Right atrium auricular region (tissue), 2 donors: ENCODE measurements at regions not wholly inside any gene's neighbourhood (a gene's known extent, or its start where the extent isn't known, plus 50 kb on each side); places are given as distances from the start of the nearest gene placed in this dataset.

Experiments used
- DNase-seq: peaks from one replicate; pipeline ENCODE4 v3.0.0-alpha.2; 2019; ENCODE audit warnings: low spot score
- H3K27ac ChIP-seq, 2 donors: fragments of 200-600 bp; sonication (generic); 1 replicate in 1 of 2; 2 replicates in 1 of 2; pipeline ENCODE4 v1.5.1; 2016 to 2019
- H3K27me3 ChIP-seq, 2 donors: fragments of 200-600 bp; sonication (generic); one replicate each; pipeline versions ENCODE4 v1.5.1 to v1.6.0; 2017 to 2019
- H3K36me3 ChIP-seq: fragments of 200-600 bp; sonication (generic); one replicate; pipeline ENCODE4 v1.5.1; 2016
- H3K4me1 ChIP-seq, 2 donors: fragments of 200-600 bp; sonication (generic); one replicate each; pipeline versions ENCODE4 v1.5.1 to v1.6.0; 2017 to 2019
- H3K4me3 ChIP-seq, 2 donors: fragments of 200-600 bp; sonication (generic); 1 replicate in 1 of 2; 2 replicates in 1 of 2; pipeline ENCODE4 v1.5.1; 2017 to 2019; ENCODE audit warnings: mild to moderate bottlenecking in 1 of 2, moderate library complexity in 1 of 2
- H3K9me3 ChIP-seq, 2 donors: fragments of 200-600 bp; sonication (generic); one replicate each; pipeline ENCODE4 v1.5.1; 2019
- TF ChIP-seq, protein P1 (sequence below), 2 donors: fragments of 200-600 bp; sonication (generic); IDR thresholded peaks; one replicate each; pipeline ENCODE4 v1.5.1; 2019; ENCODE audit warnings: antibody characterized with exemption in 2 of 2

DNA sequence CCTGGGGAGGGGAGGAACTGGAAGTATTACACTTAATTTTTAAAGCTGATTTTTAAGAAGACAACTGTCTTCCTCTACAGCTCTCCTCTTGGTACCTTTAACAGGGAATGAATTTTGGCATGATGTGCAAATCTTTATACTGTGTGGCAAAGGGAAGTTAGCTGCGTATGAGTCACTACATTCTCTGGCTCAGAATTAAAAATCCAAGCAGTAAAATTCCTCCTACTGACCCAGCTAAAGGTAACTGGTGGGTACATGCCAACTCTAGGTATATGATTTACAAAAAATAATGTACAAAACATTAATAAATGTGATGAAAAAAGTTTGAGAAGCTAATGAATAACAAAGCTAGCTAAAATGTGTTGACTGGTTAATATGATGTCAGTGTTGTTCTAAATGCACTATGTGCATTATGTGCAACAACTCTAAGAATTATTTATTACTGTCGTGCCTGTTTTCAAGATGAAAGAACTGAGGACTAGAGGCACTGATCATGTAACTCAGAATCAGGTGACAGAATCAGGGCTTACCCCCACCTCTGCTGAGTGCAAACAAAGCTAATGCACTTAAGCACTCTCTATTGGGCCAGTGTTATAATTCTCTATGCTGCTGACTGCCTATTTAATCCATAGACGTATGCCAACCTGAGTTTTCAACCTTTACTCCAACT lies 194.7 kb upstream of the CADPS start:
- Histone ChIP-seq H3K4me1 (no peaks in the 10 kb centered on the region), H3K36me3 (no peaks in the 10 kb centered on the region), H3K27me3 (no peaks in the 10 kb centered on the region), H3K27ac (no peak overlapping the region), H3K9me3 (no peaks in the 10 kb centered on the region), H3K4me3 (no peak overlapping the region)
- TF ChIP-seq, protein P1, sequence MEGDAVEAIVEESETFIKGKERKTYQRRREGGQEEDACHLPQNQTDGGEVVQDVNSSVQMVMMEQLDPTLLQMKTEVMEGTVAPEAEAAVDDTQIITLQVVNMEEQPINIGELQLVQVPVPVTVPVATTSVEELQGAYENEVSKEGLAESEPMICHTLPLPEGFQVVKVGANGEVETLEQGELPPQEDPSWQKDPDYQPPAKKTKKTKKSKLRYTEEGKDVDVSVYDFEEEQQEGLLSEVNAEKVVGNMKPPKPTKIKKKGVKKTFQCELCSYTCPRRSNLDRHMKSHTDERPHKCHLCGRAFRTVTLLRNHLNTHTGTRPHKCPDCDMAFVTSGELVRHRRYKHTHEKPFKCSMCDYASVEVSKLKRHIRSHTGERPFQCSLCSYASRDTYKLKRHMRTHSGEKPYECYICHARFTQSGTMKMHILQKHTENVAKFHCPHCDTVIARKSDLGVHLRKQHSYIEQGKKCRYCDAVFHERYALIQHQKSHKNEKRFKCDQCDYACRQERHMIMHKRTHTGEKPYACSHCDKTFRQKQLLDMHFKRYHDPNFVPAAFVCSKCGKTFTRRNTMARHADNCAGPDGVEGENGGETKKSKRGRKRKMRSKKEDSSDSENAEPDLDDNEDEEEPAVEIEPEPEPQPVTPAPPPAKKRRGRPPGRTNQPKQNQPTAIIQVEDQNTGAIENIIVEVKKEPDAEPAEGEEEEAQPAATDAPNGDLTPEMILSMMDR (IDR thresholded peaks at IDR 0.05): no peak
- no peak for DNase-seq

DNA sequence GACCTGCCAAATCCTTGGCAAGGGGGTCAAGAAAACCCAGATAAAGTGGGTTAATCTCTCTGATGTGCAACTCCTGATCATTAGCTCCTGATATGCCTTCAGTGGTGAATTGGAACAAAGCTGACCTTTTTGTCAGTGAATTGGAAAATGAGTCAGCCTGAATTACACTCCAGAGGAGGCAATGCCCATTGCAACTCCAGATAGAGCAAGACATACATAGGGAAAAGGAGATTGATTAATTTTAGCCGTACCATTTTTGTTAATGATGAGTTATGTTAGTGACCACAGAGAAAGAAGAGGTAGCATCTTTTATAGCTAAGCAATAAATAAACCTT lies 195.2 kb upstream of the CADPS start:
- Histone ChIP-seq H3K4me1 (no peaks in the 10 kb centered on the region), H3K4me3 (no peak overlapping the region), H3K36me3 (no peaks in the 10 kb centered on the region), H3K9me3 (no peaks in the 10 kb centered on the region), H3K27ac (no peak overlapping the region), H3K27me3 (no peaks in the 10 kb centered on the region)
- TF ChIP-seq, protein P1 (IDR thresholded peaks at IDR 0.05): no peak
- DNase-seq: no peak

DNA sequence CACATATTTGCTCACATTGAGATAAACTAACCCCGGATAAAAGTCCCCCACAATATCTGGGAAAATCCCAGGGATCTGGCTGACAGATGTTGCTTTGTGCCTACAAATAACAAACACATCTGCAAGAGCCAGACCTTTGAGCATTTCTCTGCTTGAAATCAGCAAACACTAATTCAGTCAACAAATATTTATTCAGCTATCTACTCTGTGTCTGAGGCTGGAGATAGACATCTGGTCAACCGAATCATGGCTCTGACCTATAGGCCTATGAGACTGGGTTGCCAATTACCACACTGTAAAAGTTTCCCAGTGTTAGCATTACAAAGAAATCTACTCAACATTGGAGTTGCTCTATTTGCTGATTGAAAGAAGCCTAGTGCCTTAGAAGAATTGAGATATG lies 201.1 kb upstream of the CADPS start:
- TF ChIP-seq, protein P1 (IDR thresholded peaks at IDR 0.05): no peak
- H3K27ac ChIP-seq: no peak overlapping the region
- H3K27me3 ChIP-seq: no peaks in the 10 kb centered on the region
- H3K9me3 ChIP-seq: no peaks in the 10 kb centered on the region
- DNase-seq: no peak
- H3K4me1 ChIP-seq: no peaks in the 10 kb centered on the region
- no peak overlapping the region for H3K4me3 ChIP-seq
- no peaks in the 10 kb centered on the region for H3K36me3 ChIP-seq

DNA sequence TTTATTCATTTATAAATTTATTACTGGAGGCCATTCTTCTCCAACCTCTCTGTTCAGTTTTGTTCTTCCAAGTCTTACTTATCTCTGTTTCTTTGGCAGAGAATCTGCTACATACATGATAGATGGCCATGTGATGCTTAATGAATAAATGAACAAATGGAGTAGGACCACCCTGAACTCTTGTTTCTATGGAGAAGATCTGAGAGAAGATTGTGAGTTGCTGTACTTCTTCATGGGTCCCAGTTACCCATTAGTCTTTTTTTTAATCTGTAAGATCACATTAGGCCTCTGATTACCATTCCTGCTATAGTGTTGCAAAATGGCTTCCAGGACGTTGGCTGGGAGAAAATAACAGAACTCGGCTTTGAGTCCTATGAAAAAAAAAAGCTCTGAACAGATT lies 191.9 kb upstream of the SYNPR start:
- H3K4me1 ChIP-seq: no peaks in the 10 kb centered on the region
- H3K9me3 ChIP-seq: peaks cover 0 to 19% of the 10 kb centered on the region in 2 donors
- no peaks in the 10 kb centered on the region for H3K27me3 ChIP-seq
- H3K4me3 ChIP-seq: no peak overlapping the region
- no peak for DNase-seq
- TF ChIP-seq, protein P1 (IDR thresholded peaks at IDR 0.05): no peak
- H3K36me3 ChIP-seq: no peaks in the 10 kb centered on the region
- H3K27ac ChIP-seq: no peak overlapping the region

DNA sequence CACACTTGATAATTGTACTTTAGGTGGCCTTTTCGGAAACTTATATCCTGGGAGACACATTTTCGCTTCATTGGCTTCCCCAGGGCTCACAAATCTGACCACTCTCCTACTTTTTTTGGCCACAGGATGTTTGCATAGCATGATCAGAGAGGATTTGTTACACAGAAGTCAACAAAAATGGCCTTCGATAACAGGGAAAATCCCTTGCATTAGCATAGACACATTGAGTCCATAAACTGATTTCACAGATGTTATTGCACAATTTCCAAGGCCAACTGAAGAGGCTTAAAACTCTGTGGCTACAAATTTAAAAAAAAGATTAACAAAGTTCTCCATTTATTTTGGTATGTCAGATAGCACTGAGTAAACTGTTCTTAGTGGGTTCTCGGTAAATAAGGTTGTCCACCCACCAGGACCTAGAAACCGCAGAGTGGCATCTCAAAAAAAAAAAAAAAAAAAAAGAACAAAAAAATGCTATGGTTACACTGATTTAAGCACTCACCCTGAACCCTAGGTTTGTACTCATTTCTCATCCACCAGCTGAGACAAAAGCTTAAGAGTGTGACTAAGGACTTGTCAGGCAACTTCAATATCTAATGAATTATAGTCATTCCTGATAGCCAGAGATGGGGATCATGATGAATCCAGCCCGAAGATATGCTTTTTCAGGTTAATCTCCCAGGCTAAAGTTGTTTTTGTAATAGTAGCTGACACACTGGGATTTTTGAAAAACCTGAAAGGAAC lies 188.9 kb upstream of the SYNPR start:
- H3K27me3 ChIP-seq: no peaks in the 10 kb centered on the region
- H3K4me3 ChIP-seq: no peak overlapping the region
- H3K9me3 ChIP-seq: no peaks in the 10 kb centered on the region

More for the DNA sequence above, 188.9 kb upstream of the SYNPR start:
- Histone ChIP-seq H3K36me3 (no peaks in the 10 kb centered on the region), H3K4me1 (no peaks in the 10 kb centered on the region), H3K27ac (no peak overlapping the region)
- no peak for DNase-seq
- TF ChIP-seq, protein P1 (IDR thresholded peaks at IDR 0.05): no peak
